ENCODE measurements at regions not wholly inside any gene's neighbourhood (a gene's known extent, or its start where the extent isn't known, plus 50 kb on each side); places are given as distances from the start of the nearest gene placed in this dataset.

DNA sequence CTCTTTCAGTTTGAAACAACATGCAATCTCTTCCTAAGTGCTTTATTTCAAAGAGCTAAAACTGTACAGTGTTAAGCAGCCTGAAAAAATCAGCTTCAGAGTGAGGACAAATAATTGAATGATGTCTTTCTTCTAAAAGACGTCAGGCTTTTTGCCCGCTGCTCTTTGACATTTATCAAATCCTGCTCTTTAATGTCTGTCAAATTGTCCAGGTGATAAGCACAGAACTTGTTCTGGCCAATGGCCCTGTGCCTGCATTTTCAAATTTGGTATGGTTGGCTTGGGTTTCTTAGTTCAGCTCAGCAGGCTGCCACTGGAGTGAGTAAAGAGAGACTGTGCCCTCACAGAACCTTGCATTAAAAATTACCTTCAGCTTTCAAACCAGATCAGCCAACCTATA lies 712.9 kb upstream of the LCORL start:
- TF ChIP-seq SIN3A (IDR thresholded peaks at IDR 0.05; ENCODE audit: borderline replicate concordance, insufficient read depth, low read length) = no peak
- no peak for TF ChIP-seq TAF1 (IDR thresholded peaks at IDR 0.05; ENCODE audit: borderline replicate concordance, insufficient read depth, low read length)
- TF ChIP-seq, protein P1, sequence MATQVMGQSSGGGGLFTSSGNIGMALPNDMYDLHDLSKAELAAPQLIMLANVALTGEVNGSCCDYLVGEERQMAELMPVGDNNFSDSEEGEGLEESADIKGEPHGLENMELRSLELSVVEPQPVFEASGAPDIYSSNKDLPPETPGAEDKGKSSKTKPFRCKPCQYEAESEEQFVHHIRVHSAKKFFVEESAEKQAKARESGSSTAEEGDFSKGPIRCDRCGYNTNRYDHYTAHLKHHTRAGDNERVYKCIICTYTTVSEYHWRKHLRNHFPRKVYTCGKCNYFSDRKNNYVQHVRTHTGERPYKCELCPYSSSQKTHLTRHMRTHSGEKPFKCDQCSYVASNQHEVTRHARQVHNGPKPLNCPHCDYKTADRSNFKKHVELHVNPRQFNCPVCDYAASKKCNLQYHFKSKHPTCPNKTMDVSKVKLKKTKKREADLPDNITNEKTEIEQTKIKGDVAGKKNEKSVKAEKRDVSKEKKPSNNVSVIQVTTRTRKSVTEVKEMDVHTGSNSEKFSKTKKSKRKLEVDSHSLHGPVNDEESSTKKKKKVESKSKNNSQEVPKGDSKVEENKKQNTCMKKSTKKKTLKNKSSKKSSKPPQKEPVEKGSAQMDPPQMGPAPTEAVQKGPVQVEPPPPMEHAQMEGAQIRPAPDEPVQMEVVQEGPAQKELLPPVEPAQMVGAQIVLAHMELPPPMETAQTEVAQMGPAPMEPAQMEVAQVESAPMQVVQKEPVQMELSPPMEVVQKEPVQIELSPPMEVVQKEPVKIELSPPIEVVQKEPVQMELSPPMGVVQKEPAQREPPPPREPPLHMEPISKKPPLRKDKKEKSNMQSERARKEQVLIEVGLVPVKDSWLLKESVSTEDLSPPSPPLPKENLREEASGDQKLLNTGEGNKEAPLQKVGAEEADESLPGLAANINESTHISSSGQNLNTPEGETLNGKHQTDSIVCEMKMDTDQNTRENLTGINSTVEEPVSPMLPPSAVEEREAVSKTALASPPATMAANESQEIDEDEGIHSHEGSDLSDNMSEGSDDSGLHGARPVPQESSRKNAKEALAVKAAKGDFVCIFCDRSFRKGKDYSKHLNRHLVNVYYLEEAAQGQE (IDR thresholded peaks at IDR 0.05; ENCODE audit: insufficient read depth in 1 of 2, low read depth in 2 of 2, low read length in 2 of 2) = no peak
- no peak for TF ChIP-seq FOXP2 (optimal IDR thresholded peaks at IDR 0.05; ENCODE audit: borderline replicate concordance, extremely low read depth, extremely low read length, insufficient read depth)
- no peak for TF ChIP-seq POLR2AphosphoS5 (IDR thresholded peaks at IDR 0.05; ENCODE audit: low read depth, low read length)

DNA sequence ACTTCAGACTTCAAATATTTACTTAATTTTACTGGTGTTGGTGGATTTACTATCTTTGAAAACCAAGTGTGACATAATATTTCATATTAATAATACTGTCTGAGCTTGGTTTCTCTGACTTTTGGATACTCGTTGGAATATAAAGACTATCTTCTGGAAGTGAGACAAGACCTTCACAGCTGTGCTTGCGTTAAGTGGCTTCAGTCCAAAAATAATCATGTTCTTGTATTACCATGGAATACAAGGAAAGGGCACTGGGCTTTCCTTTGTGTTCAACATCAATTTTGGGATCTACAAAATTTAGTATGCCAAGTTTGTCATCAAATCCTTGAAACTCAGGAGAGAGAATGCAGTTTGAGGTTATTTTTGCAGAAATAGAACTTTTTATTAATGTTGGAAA lies 712.4 kb upstream of the LCORL start:
- no peak for TF ChIP-seq SIN3A (IDR thresholded peaks at IDR 0.05; ENCODE audit: borderline replicate concordance, insufficient read depth, low read length)
- TF ChIP-seq, protein P1 (IDR thresholded peaks at IDR 0.05; ENCODE audit: insufficient read depth in 1 of 2, low read depth in 2 of 2, low read length in 2 of 2) = no peak

DNA sequence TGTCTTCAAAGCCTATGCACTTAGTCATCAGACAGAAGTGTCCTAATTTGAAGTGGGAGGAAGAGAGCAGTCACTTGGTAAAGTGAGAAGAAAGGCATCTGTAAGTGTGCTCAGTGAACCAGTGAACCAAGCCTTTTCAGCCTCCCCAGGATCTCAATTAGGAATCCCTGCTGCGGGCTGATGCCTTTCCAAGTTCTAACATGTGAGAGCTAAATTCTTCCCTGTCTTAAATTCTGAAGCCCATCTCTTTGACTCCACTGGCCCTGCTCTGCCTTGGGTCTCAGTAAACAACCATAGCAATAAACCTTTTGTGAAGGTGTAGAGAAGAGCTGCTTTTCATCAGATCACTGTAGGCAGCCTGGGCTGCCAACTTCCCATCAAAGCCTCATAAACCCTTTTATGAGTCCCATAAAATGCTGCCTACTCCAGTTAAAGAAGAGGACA lies 701.2 kb upstream of the LCORL start:
- TF ChIP-seq SIN3A (IDR thresholded peaks at IDR 0.05; ENCODE audit: borderline replicate concordance, insufficient read depth, low read length) (no peak), POLR2AphosphoS5 (IDR thresholded peaks at IDR 0.05; ENCODE audit: low read depth, low read length) (no peak), TAF1 (IDR thresholded peaks at IDR 0.05; ENCODE audit: borderline replicate concordance, insufficient read depth, low read length) (no peak), FOXP2 (optimal IDR thresholded peaks at IDR 0.05; ENCODE audit: borderline replicate concordance, extremely low read depth, extremely low read length, insufficient read depth) (no peak)
- TF ChIP-seq, protein P1 (IDR thresholded peaks at IDR 0.05; ENCODE audit: insufficient read depth in 1 of 2, low read depth in 2 of 2, low read length in 2 of 2) = no peak

DNA sequence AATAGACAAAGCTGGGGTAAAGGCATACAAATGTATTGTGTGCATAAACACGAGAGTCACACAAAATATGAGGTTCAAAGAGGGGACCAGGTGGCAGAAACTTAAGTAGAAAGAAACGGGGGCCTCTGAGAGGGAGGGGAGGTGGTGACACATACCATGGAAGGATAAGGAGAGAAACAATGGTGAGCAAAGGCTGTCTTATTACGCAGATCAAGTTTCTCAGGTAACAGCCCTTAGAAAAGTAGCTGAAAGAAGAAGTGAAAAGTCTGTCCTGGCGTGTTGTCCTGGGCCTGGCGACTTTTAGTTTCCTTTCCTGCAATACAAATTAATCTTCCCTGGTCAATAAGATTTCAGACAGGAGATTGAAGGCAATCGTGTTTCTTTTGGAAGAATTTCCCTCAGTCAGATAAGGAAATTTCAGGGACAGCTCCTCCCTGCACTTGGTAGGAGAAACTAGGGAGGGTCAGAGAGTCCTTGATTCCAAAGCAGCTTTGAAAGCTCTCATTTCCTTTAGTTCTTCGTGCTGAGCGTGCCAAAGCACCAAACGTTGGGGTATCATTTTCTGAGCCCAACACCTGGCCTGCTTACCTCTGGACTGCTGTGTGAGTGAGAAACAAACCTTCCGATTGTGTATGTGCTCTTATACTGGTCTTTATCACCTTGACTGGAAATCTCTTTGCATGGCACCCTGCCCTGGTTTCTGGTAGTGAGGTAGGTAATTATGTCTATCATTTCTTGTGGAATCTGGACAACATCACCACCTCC lies 676.7 kb upstream of the LCORL start:
- TF ChIP-seq SIN3A (IDR thresholded peaks at IDR 0.05; ENCODE audit: borderline replicate concordance, insufficient read depth, low read length) (no peak), POLR2AphosphoS5 (IDR thresholded peaks at IDR 0.05; ENCODE audit: low read depth, low read length) (no peak), TAF1 (IDR thresholded peaks at IDR 0.05; ENCODE audit: borderline replicate concordance, insufficient read depth, low read length) (no peak), FOXP2 (optimal IDR thresholded peaks at IDR 0.05; ENCODE audit: borderline replicate concordance, extremely low read depth, extremely low read length, insufficient read depth) (no peak)
- TF ChIP-seq, protein P1 (IDR thresholded peaks at IDR 0.05; ENCODE audit: insufficient read depth in 1 of 2, low read depth in 2 of 2, low read length in 2 of 2) = no peak

Data from PFSK-1 (cell line).